ENCODE measurements at regions not wholly inside any gene's neighbourhood (a gene's known extent, or its start where the extent isn't known, plus 50 kb on each side); places are given as distances from the start of the nearest gene placed in this dataset.

DNA sequence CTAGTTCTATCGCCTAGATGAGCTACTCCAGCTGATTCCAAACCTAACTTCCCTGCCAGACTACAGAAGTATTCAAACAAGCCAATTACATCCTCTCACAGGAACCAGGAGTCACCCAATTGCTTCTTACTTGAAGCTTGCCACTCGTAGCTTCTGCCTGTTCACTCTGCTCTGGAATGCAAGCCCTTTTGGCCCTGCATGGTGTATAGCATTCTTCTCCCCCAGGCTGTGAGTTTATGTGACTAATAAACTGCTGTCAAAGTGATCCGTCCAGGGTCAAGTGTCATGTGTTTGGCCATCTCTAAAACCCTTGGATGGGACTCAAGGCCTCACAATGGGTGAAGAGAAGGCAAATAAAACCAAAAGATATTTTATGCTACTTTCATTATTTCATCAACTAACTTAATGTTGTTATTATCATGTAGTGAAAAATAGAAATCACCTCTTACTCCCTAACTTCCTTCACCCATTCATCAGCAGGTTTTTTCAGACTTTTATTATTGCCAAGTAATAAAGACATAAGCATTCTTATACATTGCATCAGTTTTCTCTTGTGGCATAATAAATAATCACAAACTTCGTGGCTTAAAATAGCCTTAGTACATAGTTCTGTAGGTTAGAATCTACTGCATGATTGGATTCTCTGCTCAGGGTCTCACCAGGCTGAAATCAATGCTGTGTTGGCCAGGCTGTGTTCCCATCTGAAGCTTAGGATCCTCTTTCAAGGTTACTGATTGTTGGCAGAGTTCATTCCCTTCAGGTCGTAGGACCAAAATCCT, 1981.7 kb upstream of the FLRT2 start:
- Histone ChIP-seq H3K4me1 (ENCODE audit: insufficient read depth, poor library complexity, severe bottlenecking) (no peaks in the 10 kb centered on the region), H3K27ac (ENCODE audit: poor library complexity, severe bottlenecking) (no peak overlapping the region), H3K27me3 (ENCODE audit: insufficient read depth, poor library complexity, severe bottlenecking) (no peaks in the 10 kb centered on the region), H3K9me3 (ENCODE audit: severe bottlenecking) (no peaks in the 10 kb centered on the region), H3K36me3 (ENCODE audit: low read depth) (no peaks in the 10 kb centered on the region), H3K4me3 (ENCODE audit: severe bottlenecking) (no peak overlapping the region)
- no peak for DNase-seq (ENCODE audit: low spot score)
- ATAC-seq (ENCODE audit: low read depth) = peak; percentile 41; the same call in 1 of the 3 replicates
- TF ChIP-seq, protein P1, sequence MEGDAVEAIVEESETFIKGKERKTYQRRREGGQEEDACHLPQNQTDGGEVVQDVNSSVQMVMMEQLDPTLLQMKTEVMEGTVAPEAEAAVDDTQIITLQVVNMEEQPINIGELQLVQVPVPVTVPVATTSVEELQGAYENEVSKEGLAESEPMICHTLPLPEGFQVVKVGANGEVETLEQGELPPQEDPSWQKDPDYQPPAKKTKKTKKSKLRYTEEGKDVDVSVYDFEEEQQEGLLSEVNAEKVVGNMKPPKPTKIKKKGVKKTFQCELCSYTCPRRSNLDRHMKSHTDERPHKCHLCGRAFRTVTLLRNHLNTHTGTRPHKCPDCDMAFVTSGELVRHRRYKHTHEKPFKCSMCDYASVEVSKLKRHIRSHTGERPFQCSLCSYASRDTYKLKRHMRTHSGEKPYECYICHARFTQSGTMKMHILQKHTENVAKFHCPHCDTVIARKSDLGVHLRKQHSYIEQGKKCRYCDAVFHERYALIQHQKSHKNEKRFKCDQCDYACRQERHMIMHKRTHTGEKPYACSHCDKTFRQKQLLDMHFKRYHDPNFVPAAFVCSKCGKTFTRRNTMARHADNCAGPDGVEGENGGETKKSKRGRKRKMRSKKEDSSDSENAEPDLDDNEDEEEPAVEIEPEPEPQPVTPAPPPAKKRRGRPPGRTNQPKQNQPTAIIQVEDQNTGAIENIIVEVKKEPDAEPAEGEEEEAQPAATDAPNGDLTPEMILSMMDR (IDR thresholded peaks at IDR 0.05; ENCODE audit: poor library complexity, severe bottlenecking) = no peak

DNA sequence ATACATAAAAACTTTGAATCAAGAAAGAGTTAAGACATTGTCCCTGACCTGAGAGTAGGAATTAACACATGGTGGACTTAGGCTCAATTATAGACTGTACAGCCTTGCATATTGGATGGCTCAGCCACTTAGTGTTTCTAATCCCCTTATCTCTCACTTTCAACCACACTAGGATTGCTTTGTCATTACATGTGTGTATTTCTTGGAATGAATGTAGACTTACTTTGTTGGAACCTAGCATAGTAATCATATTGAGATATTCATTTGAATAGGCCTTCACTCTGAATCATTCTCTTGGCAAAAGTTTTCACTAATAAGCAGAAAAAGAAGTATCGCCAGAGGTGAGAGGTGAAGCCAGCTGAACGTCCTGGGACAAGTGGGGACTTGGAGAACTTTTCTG, 1973.9 kb upstream of the FLRT2 start:
- TF ChIP-seq, protein P1 (IDR thresholded peaks at IDR 0.05; ENCODE audit: poor library complexity, severe bottlenecking) = no peak
- H3K27me3 ChIP-seq (ENCODE audit: insufficient read depth, poor library complexity, severe bottlenecking) = no peaks in the 10 kb centered on the region
- H3K27ac ChIP-seq (ENCODE audit: poor library complexity, severe bottlenecking) = no peak overlapping the region
- no peak for ATAC-seq (ENCODE audit: low read depth)
- H3K36me3 ChIP-seq (ENCODE audit: low read depth) = no peaks in the 10 kb centered on the region
- no peak for DNase-seq (ENCODE audit: low spot score)
- no peak overlapping the region for H3K4me3 ChIP-seq (ENCODE audit: severe bottlenecking)
- H3K4me1 ChIP-seq (ENCODE audit: insufficient read depth, poor library complexity, severe bottlenecking) = no peaks in the 10 kb centered on the region
- H3K9me3 ChIP-seq (ENCODE audit: severe bottlenecking) = no peaks in the 10 kb centered on the region

DNA sequence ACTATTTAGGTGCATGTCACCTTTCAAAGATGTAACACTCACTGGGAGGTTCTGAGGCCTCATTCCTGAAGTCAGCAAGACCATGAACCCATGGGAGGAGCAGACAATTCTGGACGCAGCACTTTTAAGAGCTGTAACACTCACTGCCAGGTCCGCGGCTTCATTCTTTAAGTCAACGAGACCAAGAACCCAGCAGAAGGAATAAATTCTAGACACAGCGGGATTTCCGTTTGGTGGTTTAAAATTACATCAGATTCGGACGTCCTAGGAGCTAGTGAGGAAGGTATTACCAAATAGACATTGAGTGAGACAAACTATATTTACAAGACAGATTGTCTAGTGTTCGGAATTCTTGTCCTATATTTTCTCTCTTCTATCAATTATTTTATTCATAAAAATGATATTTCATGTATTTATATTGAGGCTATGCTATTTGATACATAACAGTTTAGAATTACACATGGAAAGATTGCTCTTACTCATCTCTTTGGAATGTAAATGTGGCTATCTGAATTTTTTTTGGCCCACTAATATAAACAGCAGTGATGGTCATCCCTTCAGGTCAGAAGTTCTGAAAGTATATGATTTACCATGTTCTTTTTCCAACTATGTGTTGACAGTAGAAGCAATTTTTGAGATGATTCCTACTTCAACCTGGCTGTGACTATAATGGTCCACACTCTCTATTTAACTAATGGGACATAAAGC, 1973.0 kb upstream of the FLRT2 start:
- ATAC-seq (ENCODE audit: low read depth) = peak; percentile 56
- no peak overlapping the region for H3K27ac ChIP-seq (ENCODE audit: poor library complexity, severe bottlenecking)
- TF ChIP-seq, protein P1 (IDR thresholded peaks at IDR 0.05; ENCODE audit: poor library complexity, severe bottlenecking) = no peak

GRCh38 chr14:83558946-83559345, 1971.0 kb upstream of the FLRT2 start:
- TF ChIP-seq, protein P1 (IDR thresholded peaks at IDR 0.05; ENCODE audit: poor library complexity, severe bottlenecking) = no peak
- Histone ChIP-seq H3K36me3 (ENCODE audit: low read depth) (no peaks in the 10 kb centered on the region), H3K4me1 (ENCODE audit: insufficient read depth, poor library complexity, severe bottlenecking) (no peaks in the 10 kb centered on the region), H3K9me3 (ENCODE audit: severe bottlenecking) (no peaks in the 10 kb centered on the region), H3K27me3 (ENCODE audit: insufficient read depth, poor library complexity, severe bottlenecking) (no peaks in the 10 kb centered on the region), H3K4me3 (ENCODE audit: severe bottlenecking) (no peak overlapping the region), H3K27ac (ENCODE audit: poor library complexity, severe bottlenecking) (no peak overlapping the region)
- ATAC-seq (ENCODE audit: low read depth) (no peak), DNase-seq (ENCODE audit: low spot score) (no peak)

More for the DNA sequence above, 1973.0 kb upstream of the FLRT2 start:
- Histone ChIP-seq H3K4me3 (ENCODE audit: severe bottlenecking) (no peak overlapping the region), H3K9me3 (ENCODE audit: severe bottlenecking) (no peaks in the 10 kb centered on the region), H3K36me3 (ENCODE audit: low read depth) (no peaks in the 10 kb centered on the region), H3K27me3 (ENCODE audit: insufficient read depth, poor library complexity, severe bottlenecking) (no peaks in the 10 kb centered on the region), H3K4me1 (ENCODE audit: insufficient read depth, poor library complexity, severe bottlenecking) (no peaks in the 10 kb centered on the region)
- no peak for DNase-seq (ENCODE audit: low spot score)

Measured in RWPE2 (cell line).